H9 (cell line): ENCODE measurements at regions not wholly inside any gene's neighbourhood (a gene's known extent, or its start where the extent isn't known, plus 50 kb on each side); places are given as distances from the start of the nearest gene placed in this dataset.

Source experiments
- DNase-seq: peaks from one replicate; pipeline ENCODE4 v3.0.0-alpha.2; 2017
- H2AFZ ChIP-seq: one replicate; pipeline ENCODE4 v1.6.1; 2013; ENCODE audit warnings: mild to moderate bottlenecking, low read length, control low read depth, moderate library complexity
- H2AK5ac ChIP-seq: 2 replicates; pipeline ENCODE4 v1.6.1; 2013; ENCODE audit warnings: low read length, control low read depth, mixed read lengths; ENCODE audit not compliant: insufficient read length
- H2BK120ac ChIP-seq: one replicate; pipeline ENCODE4 v1.6.1; 2013; ENCODE audit warnings: low read depth, mild to moderate bottlenecking, low read length, control low read depth, inconsistent platforms; ENCODE audit not compliant: poor library complexity, severe bottlenecking
- H2BK12ac ChIP-seq: 2 replicates; pipeline ENCODE4 v1.6.1; 2013; ENCODE audit warnings: low read length, control low read depth, mixed read lengths, low read depth; ENCODE audit not compliant: insufficient read length
- H2BK15ac ChIP-seq: 2 replicates; pipeline ENCODE4 v1.6.1; 2013; ENCODE audit warnings: low read depth, low read length, control low read depth
- H2BK20ac ChIP-seq: one replicate; pipeline ENCODE4 v1.6.1; 2013; ENCODE audit warnings: low read depth, mild to moderate bottlenecking, low read length, control low read depth, inconsistent platforms; ENCODE audit not compliant: poor library complexity, severe bottlenecking
- H2BK5ac ChIP-seq: 2 replicates; pipeline ENCODE4 v1.6.1; 2013; ENCODE audit warnings: low read length, control low read depth, mixed read lengths; ENCODE audit not compliant: insufficient read length
- H3K14ac ChIP-seq: 2 replicates; pipeline ENCODE4 v1.6.1; 2013; ENCODE audit warnings: low read length, control low read depth; ENCODE audit not compliant: insufficient read depth
- H3K18ac ChIP-seq: 2 replicates; pipeline ENCODE4 v1.6.1; 2013; ENCODE audit warnings: low read depth, mild to moderate bottlenecking, mixed read lengths, low read length, control low read depth; ENCODE audit not compliant: insufficient read length
- H3K23ac ChIP-seq: 2 replicates; pipeline ENCODE4 v1.6.1; 2013; ENCODE audit warnings: low read length, control low read depth, mixed read lengths, low read depth; ENCODE audit not compliant: insufficient read length
- H3K23me2 ChIP-seq: 2 replicates; pipeline ENCODE4 v1.6.1; 2013; ENCODE audit warnings: low read depth, mild to moderate bottlenecking, mixed read lengths, low read length, control low read depth; ENCODE audit not compliant: insufficient read length, poor library complexity, severe bottlenecking
- H3K27ac ChIP-seq: 2 replicates; pipeline ENCODE4 v1.5.1; 2013; ENCODE audit warnings: low read length, control low read depth, mixed read lengths, low read depth; ENCODE audit not compliant: insufficient read length
- H3K27me3 ChIP-seq: 2 replicates; pipeline ENCODE4 v1.6.1; 2013; ENCODE audit warnings: low read length, control low read depth, inconsistent platforms; ENCODE audit not compliant: insufficient read depth
- H3K4ac ChIP-seq: 2 replicates; pipeline ENCODE4 v1.6.1; 2013; ENCODE audit warnings: low read depth, mild to moderate bottlenecking, control low read depth, inconsistent platforms, low read length, moderate library complexity
- H3K4me1 ChIP-seq: 2 replicates; pipeline ENCODE4 v1.6.1; 2013; ENCODE audit warnings: low read length, control low read depth, inconsistent platforms; ENCODE audit not compliant: insufficient read depth
- H3K4me2 ChIP-seq: 2 replicates; pipeline ENCODE4 v1.6.1; 2013; ENCODE audit warnings: low read length, control low read depth, mixed read lengths; ENCODE audit not compliant: insufficient read length, insufficient read depth
- H3K56ac ChIP-seq: 2 replicates; pipeline ENCODE4 v1.6.1; 2013; ENCODE audit warnings: low read depth, mild to moderate bottlenecking, mixed read lengths, low read length, control low read depth; ENCODE audit not compliant: insufficient read length
- H3K79me1 ChIP-seq: 2 replicates; pipeline ENCODE4 v1.6.1; 2013; ENCODE audit warnings: low read depth, mild to moderate bottlenecking, moderate library complexity, low read length, control low read depth, inconsistent platforms; ENCODE audit not compliant: insufficient read depth, poor library complexity, severe bottlenecking
- H3K79me2 ChIP-seq: 2 replicates; pipeline ENCODE4 v1.6.1; 2013; ENCODE audit warnings: low read length, control low read depth, inconsistent platforms; ENCODE audit not compliant: insufficient read depth
- H3K9ac ChIP-seq: 2 replicates; pipeline ENCODE4 v1.6.1; 2013; ENCODE audit warnings: low read length, control low read depth, mixed read lengths; ENCODE audit not compliant: insufficient read length; ENCODE audit errors: extremely low read depth
- H3K9me3 ChIP-seq: one replicate; pipeline ENCODE4 v1.6.1; 2013; ENCODE audit warnings: low read depth, low read length, inconsistent platforms; ENCODE audit not compliant: control insufficient read depth
- H3T11ph ChIP-seq: one replicate; pipeline ENCODE4 v1.6.1; 2013; ENCODE audit warnings: mild to moderate bottlenecking, low read length, control low read depth, inconsistent platforms
- H4K20me1 ChIP-seq: one replicate; pipeline ENCODE4 v1.6.1; 2013; ENCODE audit not compliant: control insufficient read depth, insufficient read length, insufficient read depth
- H4K5ac ChIP-seq: 2 replicates; pipeline ENCODE4 v1.6.1; 2013; ENCODE audit warnings: low read depth, mild to moderate bottlenecking, mixed read lengths, low read length, control low read depth; ENCODE audit not compliant: insufficient read length
- H4K8ac ChIP-seq: replicated peaks from 2 replicates; pipeline ENCODE4 v1.6.1; 2013; ENCODE audit warnings: low read length, control low read depth, mixed read lengths, low read depth; ENCODE audit not compliant: insufficient read length
- H4K91ac ChIP-seq: 2 replicates; pipeline ENCODE4 v1.6.1; 2013; ENCODE audit warnings: low read depth, mild to moderate bottlenecking, moderate library complexity, mixed read lengths, low read length, control low read depth; ENCODE audit not compliant: insufficient read length
- H3K27ac Mint-ChIP-seq, 3 experiments: 2 replicates in 2 of 3; 3 replicates in 1 of 3; pipeline ENCODE4 v1.8.0; 2020 to 2021; ENCODE audit warnings: mixed read lengths in 3 of 3, mild to moderate bottlenecking in 1 of 3, moderate library complexity in 1 of 3
- H3K27me3 Mint-ChIP-seq: 2 replicates; pipeline ENCODE4 v1.8.0; 2021; ENCODE audit warnings: low read depth, mild to moderate bottlenecking, moderate library complexity, mixed read lengths
- H3K36me3 Mint-ChIP-seq, 3 experiments: 2 replicates in 2 of 3; 3 replicates in 1 of 3; pipeline ENCODE4 v1.8.0; 2020 to 2021; ENCODE audit warnings: low read depth in 3 of 3, mixed read lengths in 3 of 3; ENCODE audit not compliant: insufficient read depth in 1 of 3
- H3K4me1 Mint-ChIP-seq, 2 experiments: 2 replicates each; pipeline ENCODE4 v1.8.0; 2020; ENCODE audit warnings: mixed read lengths in 2 of 2
- H3K4me3 Mint-ChIP-seq, 2 experiments: 2 replicates in 1 of 2; 3 replicates in 1 of 2; pipeline ENCODE4 v1.8.0; 2020 to 2021; ENCODE audit warnings: mild to moderate bottlenecking in 2 of 2, mixed read lengths in 2 of 2, moderate library complexity in 1 of 2
- H3K9me3 Mint-ChIP-seq, 2 experiments: 2 replicates in 1 of 2; 3 replicates in 1 of 2; pipeline ENCODE4 v1.8.0; 2020; ENCODE audit warnings: mild to moderate bottlenecking in 2 of 2, mixed read lengths in 2 of 2, moderate library complexity in 1 of 2
- CTCF ChIP-seq: fragments of 200-600 bp; sonication (generic); conservative IDR thresholded peaks from 3 replicates; pipeline ENCODE4 v1.8.0; 2021; ENCODE audit warnings: antibody characterized with exemption, mild to moderate bottlenecking
- WGBS: extraction: QIAGEN DNeasy Blood & Tissue Kit; methylation state at CpG from one replicate; pipeline ENCODE4 v1.1.7; 2013; ENCODE audit warnings: missing lambda C conversion rate, low lambda C conversion rate, mixed read lengths; ENCODE audit not compliant: insufficient read length; ENCODE audit errors: extremely low coverage; 5-methylcytosine and 5-hydroxymethylcytosine counted together

DNA sequence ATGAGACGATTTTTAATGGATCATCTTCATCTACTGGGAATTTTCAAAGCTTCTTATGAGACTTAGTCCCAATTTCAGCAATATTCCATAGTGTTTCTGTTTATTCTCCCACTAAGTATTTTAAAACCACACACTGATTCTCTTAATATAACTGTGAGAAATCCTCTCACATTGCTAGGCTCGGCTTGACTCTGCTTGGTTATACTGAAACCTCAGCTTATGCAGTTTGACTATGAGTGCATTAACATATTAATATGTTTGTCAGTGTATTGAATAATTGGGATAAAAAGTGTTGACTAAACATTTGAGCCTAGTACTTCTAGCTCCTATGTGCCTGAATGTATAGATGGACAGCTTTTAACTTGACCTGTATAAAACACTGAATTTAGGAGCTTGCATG, 298.5 kb upstream of the IZUMO3 start:
- Mint-ChIP-seq H3K27me3 (peaks cover 4% of the 10 kb centered on the region; the same call in 1 of the 2 replicates), H3K4me1 (no peaks in the 10 kb centered on the region), H3K27ac (no peak overlapping the region), H3K36me3 (no peaks in the 10 kb centered on the region), H3K4me3 (no peak overlapping the region), H3K9me3 (no peaks in the 10 kb centered on the region)
- no peak overlapping the region for H4K8ac ChIP-seq
- no peak overlapping the region for H2AK5ac ChIP-seq
- H3K4me1 ChIP-seq: no peaks in the 10 kb centered on the region
- no peaks in the 10 kb centered on the region for H3K79me2 ChIP-seq
- no peak overlapping the region for H3T11ph ChIP-seq
- H3K14ac ChIP-seq: no peak overlapping the region
- H3K23ac ChIP-seq: no peak overlapping the region
- no peak overlapping the region for H3K9ac ChIP-seq
- H3K27me3 ChIP-seq: no peaks in the 10 kb centered on the region; the same call in 1 of the 2 replicates
- H2BK120ac ChIP-seq: no peak overlapping the region
- no peaks in the 10 kb centered on the region for H3K23me2 ChIP-seq
- WGBS: no CpG with 5 or more reads among the region's 2 CpGs
- no peak overlapping the region for H3K4ac ChIP-seq
- no peaks in the 10 kb centered on the region for H3K9me3 ChIP-seq
- no peak overlapping the region for H3K56ac ChIP-seq
- H2BK5ac ChIP-seq: no peak overlapping the region
- H3K4me2 ChIP-seq: no peak overlapping the region
- H4K91ac ChIP-seq: no peak overlapping the region
- no peak for TF ChIP-seq CTCF
- H2AFZ ChIP-seq: no peak overlapping the region
- H4K20me1 ChIP-seq: no peaks in the 10 kb centered on the region
- H4K5ac ChIP-seq: no peak overlapping the region
- DNase-seq: no peak
- H3K79me1 ChIP-seq: no peaks in the 10 kb centered on the region
- H2BK12ac ChIP-seq: no peak overlapping the region
- no peak overlapping the region for H3K27ac ChIP-seq
- no peak overlapping the region for H2BK20ac ChIP-seq
- no peak overlapping the region for H3K18ac ChIP-seq
- no peak overlapping the region for H2BK15ac ChIP-seq
